H1 (cell line): ENCODE measurements at regions not wholly inside any gene's neighbourhood (a gene's known extent, or its start where the extent isn't known, plus 50 kb on each side); places are given as distances from the start of the nearest gene placed in this dataset.
A peak's percentile ranks its signal among the peaks of the same experiment; 100 is the strongest.

Experiments used
- CTCF ChIA-PET: fragments of 300-600 bp; sonication (Branson Sonifier 250); formaldehyde crosslinking; loops from one replicate; lab custom pipeline; 2021; ENCODE audit not compliant: partially characterized antibody; lab: Charles Lee
- POLR2A ChIA-PET: fragments of 300-600 bp; sonication (Branson Sonifier 250); formaldehyde crosslinking; loops from one replicate; lab custom pipeline; 2021; ENCODE audit warnings: inconsistent platforms; ENCODE audit not compliant: partially characterized antibody; lab: Charles Lee
- DNase-seq, 2 experiments: peaks; one replicate each; pipeline versions ENCODE4 v3.0.0 to v3.0.0-alpha.2; 2010 to 2022; ENCODE audit warnings: low spot score in 2 of 2, low read depth in 1 of 2, mixed read lengths in 1 of 2
- FAIRE-seq: peaks from 2 replicates; lab custom pipeline; 2011; peaks lifted over from hg19 to GRCh38; lab: Jason Lieb, UNC
- H2AFZ ChIP-seq: 2 replicates; pipeline ENCODE4 v1.8.1; 2012; ENCODE audit warnings: low read length, inconsistent platforms
- H2AK5ac ChIP-seq: 2 replicates; pipeline ENCODE4 v1.6.1; 2013; ENCODE audit warnings: low read depth, low read length
- H2BK120ac ChIP-seq: replicated peaks from 2 replicates; pipeline ENCODE3; 2013; ENCODE audit warnings: low read depth, low read length, inconsistent platforms
- H2BK12ac ChIP-seq: 2 replicates; pipeline ENCODE4 v1.6.1; 2013; ENCODE audit warnings: low read depth, low read length
- H2BK15ac ChIP-seq: 2 replicates; pipeline ENCODE4 v1.6.1; 2013; ENCODE audit warnings: low read length
- H2BK20ac ChIP-seq: 2 replicates; pipeline ENCODE4 v1.6.1; 2013; ENCODE audit warnings: low read length
- H2BK5ac ChIP-seq: 2 replicates; pipeline ENCODE4 v1.6.1; 2013; ENCODE audit warnings: low read depth, low read length
- H3K14ac ChIP-seq: 2 replicates; pipeline ENCODE4 v1.6.1; 2013; ENCODE audit warnings: inconsistent platforms; ENCODE audit not compliant: insufficient read length
- H3K18ac ChIP-seq: 2 replicates; pipeline ENCODE4 v1.6.1; 2013; ENCODE audit warnings: low read length; ENCODE audit errors: extremely low read depth
- H3K23ac ChIP-seq: 2 replicates; pipeline ENCODE4 v1.6.1; 2013; ENCODE audit warnings: inconsistent platforms; ENCODE audit not compliant: insufficient read length
- H3K23me2 ChIP-seq: 2 replicates; pipeline ENCODE4 v1.6.1; 2013; ENCODE audit warnings: low read depth, low read length
- H3K27ac ChIP-seq: 2 replicates; pipeline ENCODE4 v1.6.1; 2011; ENCODE audit warnings: low read depth, low read length, inconsistent platforms
- H3K27me3 ChIP-seq, 4 experiments: replicated peaks in 1 of 4; 1 replicate in 1 of 4; 2 replicates in 3 of 4; pipeline versions ENCODE4 v1.6.1 to v1.8.1; 2011 to 2013; ENCODE audit warnings: low read length in 3 of 4, mild to moderate bottlenecking in 3 of 4, inconsistent platforms in 2 of 4, mixed read lengths in 2 of 4, moderate library complexity in 1 of 4; ENCODE audit not compliant: control insufficient read depth in 3 of 4, insufficient read depth in 3 of 4; ENCODE audit errors: extremely low read depth in 1 of 4
- H3K36me3 ChIP-seq, 4 experiments: 2 replicates each; pipeline versions ENCODE4 v1.6.1 to v1.8.1; 2011 to 2013; ENCODE audit warnings: mild to moderate bottlenecking in 4 of 4, low read length in 3 of 4, moderate library complexity in 2 of 4, control low read depth in 1 of 4, inconsistent platforms in 1 of 4; ENCODE audit not compliant: insufficient read depth in 4 of 4, control insufficient read depth in 2 of 4
- H3K4ac ChIP-seq: replicated peaks from 2 replicates; pipeline ENCODE3; 2013; ENCODE audit warnings: low read length, low read depth, mixed read lengths, inconsistent platforms; ENCODE audit not compliant: insufficient read length
- H3K4me1 ChIP-seq, 4 experiments: replicated peaks in 1 of 4; 1 replicate in 1 of 4; 2 replicates in 3 of 4; pipeline versions ENCODE4 v1.6.1 to v1.8.1; 2011 to 2013; ENCODE audit warnings: low read length in 3 of 4, inconsistent platforms in 2 of 4, mixed read lengths in 1 of 4; ENCODE audit not compliant: insufficient read depth in 4 of 4, control insufficient read depth in 3 of 4
- H3K4me2 ChIP-seq, 2 experiments: 2 replicates each; pipeline versions ENCODE4 v1.6.1 to v1.8.1; 2011 to 2013; ENCODE audit warnings: low read depth in 2 of 2, low read length in 2 of 2, control low read depth in 1 of 2, inconsistent platforms in 1 of 2, mild to moderate bottlenecking in 1 of 2; ENCODE audit not compliant: insufficient read depth in 1 of 2
- H3K4me3 ChIP-seq, 4 experiments: fragments of 200-600, 300-600 bp in 1 of 4; sonication (generic), shearing (Covaris generic), sonication (Bioruptor Twin) in 1 of 4; 2 replicates each; pipeline versions ENCODE4 v1.5.1 to v1.8.1; 2011 to 2016; ENCODE audit warnings: low read length in 4 of 4, low read depth in 3 of 4, control low read depth in 2 of 4, inconsistent platforms in 2 of 4, mild to moderate bottlenecking in 2 of 4, mixed read lengths in 1 of 4, moderate library complexity in 1 of 4; ENCODE audit not compliant: insufficient read depth in 2 of 4; ENCODE audit errors: extremely low read depth in 1 of 4
- H3K56ac ChIP-seq: replicated peaks from 2 replicates; pipeline ENCODE3; 2013; ENCODE audit warnings: low read depth, mild to moderate bottlenecking, mixed read lengths, low read length, inconsistent platforms; ENCODE audit not compliant: insufficient read length
- H3K79me1 ChIP-seq: 2 replicates; pipeline ENCODE4 v1.6.1; 2013; ENCODE audit warnings: low read depth, low read length, control low read depth
- H3K79me2 ChIP-seq, 2 experiments: 2 replicates each; pipeline versions ENCODE4 v1.6.1 to v1.8.1; 2012 to 2013; ENCODE audit warnings: low read length in 2 of 2, mild to moderate bottlenecking in 2 of 2, inconsistent platforms in 1 of 2; ENCODE audit not compliant: insufficient read depth in 2 of 2, control insufficient read depth in 1 of 2
- H3K9ac ChIP-seq, 4 experiments: replicated peaks in 1 of 4; 1 replicate in 1 of 4; 2 replicates in 3 of 4; pipeline versions ENCODE4 v1.6.1 to v1.8.1; 2011 to 2013; ENCODE audit warnings: low read depth in 3 of 4, low read length in 3 of 4, control low read depth in 2 of 4, mild to moderate bottlenecking in 2 of 4, moderate library complexity in 2 of 4, inconsistent platforms in 1 of 4; ENCODE audit errors: extremely low read depth in 1 of 4
- H3K9me3 ChIP-seq, 2 experiments: 2 replicates each; pipeline versions ENCODE4 v1.6.1 to v1.8.1; 2012 to 2013; ENCODE audit warnings: mild to moderate bottlenecking in 2 of 2, moderate library complexity in 2 of 2, control low read depth in 1 of 2, inconsistent platforms in 1 of 2, low read depth in 1 of 2, low read length in 1 of 2, mixed read lengths in 1 of 2; ENCODE audit not compliant: insufficient read depth in 2 of 2
- H4K20me1 ChIP-seq, 2 experiments: replicated peaks in 1 of 2; 2 replicates each; pipeline versions ENCODE3 to v1.8.1; 2011 to 2013; ENCODE audit warnings: inconsistent platforms in 2 of 2, low read length in 2 of 2, mild to moderate bottlenecking in 1 of 2; ENCODE audit not compliant: insufficient read depth in 2 of 2, control insufficient read depth in 1 of 2
- H4K5ac ChIP-seq: 2 replicates; pipeline ENCODE4 v1.6.1; 2013; ENCODE audit warnings: low read length, low read depth, mixed read lengths, inconsistent platforms; ENCODE audit not compliant: insufficient read length
- H4K8ac ChIP-seq: 2 replicates; pipeline ENCODE4 v1.8.0; 2013; ENCODE audit warnings: mild to moderate bottlenecking, moderate library complexity, low read length, inconsistent platforms; ENCODE audit not compliant: insufficient read depth; ENCODE audit errors: extremely low read depth
- H4K91ac ChIP-seq: replicated peaks from 2 replicates; pipeline ENCODE3; 2013; ENCODE audit warnings: low read length, mixed read lengths, inconsistent platforms; ENCODE audit not compliant: insufficient read length
- ASH2L ChIP-seq: fragments of 200-600, 300-600 bp; sonication (generic); IDR thresholded peaks from one replicate; pipeline ENCODE4 v1.7.1; 2017; ENCODE audit warnings: low read length
- BACH1 ChIP-seq: IDR thresholded peaks from 2 replicates; pipeline ENCODE4 v1.6.1; 2012; ENCODE audit warnings: low read length, improper control_type of control experiment
- BCL11A ChIP-seq, 2 experiments: IDR thresholded peaks; one replicate each; pipeline ENCODE4 v1.6.1; 2011; ENCODE audit warnings: low read depth in 2 of 2, low read length in 2 of 2, mild to moderate bottlenecking in 2 of 2
- CEBPB ChIP-seq: IDR thresholded peaks from 2 replicates; pipeline ENCODE4 v1.6.1; 2012; ENCODE audit warnings: low read depth, low read length
- HDAC2 ChIP-seq, 2 experiments: fragments of 300-600 bp in 1 of 2; sonication (generic) in 1 of 2; IDR thresholded peaks; 2 replicates each; pipeline ENCODE4 v1.6.1; 2011 to 2012; ENCODE audit warnings: low read depth in 2 of 2, low read length in 2 of 2, mild to moderate bottlenecking in 2 of 2, moderate library complexity in 2 of 2, borderline replicate concordance in 1 of 2, inconsistent platforms in 1 of 2
- RBBP5 ChIP-seq: IDR thresholded peaks from 2 replicates; pipeline ENCODE4 v1.7.1; 2012; ENCODE audit warnings: low read depth, mild to moderate bottlenecking, inconsistent platforms, low read length, moderate library complexity, borderline replicate concordance
- SIRT6 ChIP-seq: IDR thresholded peaks from one replicate; pipeline ENCODE4 v1.7.1; 2012; ENCODE audit warnings: low read length, inconsistent platforms
- TAF7 ChIP-seq: optimal IDR thresholded peaks from 2 replicates; pipeline ENCODE3; 2011; ENCODE audit warnings: low read depth, mild to moderate bottlenecking, inconsistent platforms, low read length, moderate library complexity, borderline replicate concordance
- YY1 ChIP-seq: IDR thresholded peaks from 2 replicates; pipeline ENCODE4 v1.6.1; 2011; ENCODE audit warnings: low read depth, mild to moderate bottlenecking, low read length
- WGBS, 2 experiments: shearing (Covaris generic) in 1 of 2; methylation state at CpG; one replicate each; pipeline versions ENCODE4 v1.1.6 to v1.1.7; 2013 to 2015; ENCODE audit warnings: low lambda C conversion rate in 2 of 2, mixed read lengths in 2 of 2, inconsistent platforms in 1 of 2, low coverage in 1 of 2, missing lambda C conversion rate in 1 of 2; ENCODE audit not compliant: insufficient replicate concordance in 2 of 2, insufficient coverage in 1 of 2, insufficient read length in 1 of 2; ENCODE audit errors: extremely low coverage in 1 of 2, missing lambda C conversion rate in 1 of 2; 5-methylcytosine and 5-hydroxymethylcytosine counted together

- Histone ChIP-seq H3K4me3 (no peak overlapping the region), H2AK5ac (0 out of 2 replicates have a peak overlapping the region, but pooled peaks have one; percentile 26), H3K56ac (no peak overlapping the region), H3K14ac (no peak overlapping the region), H4K8ac (no peak overlapping the region), H3K9ac (no peak overlapping the region), H3K4me2 (no peak overlapping the region), H4K5ac (no peak overlapping the region), H3K18ac (no peak overlapping the region), H2BK20ac (no peak overlapping the region), H2AFZ (no peak overlapping the region), H3K4ac (no peak overlapping the region), H2BK5ac (no peak overlapping the region), H3K27me3 (no peaks in the 10 kb centered on the region), H2BK12ac (no peak overlapping the region), H3K4me1 (peaks cover 0 to 5% (median 3%) of the 10 kb centered on the region in 4 experiments; a peak in 3 of 7 replicates), H2BK120ac (no peak overlapping the region), H4K20me1 (no peaks in the 10 kb centered on the region), H3K79me1 (no peaks in the 10 kb centered on the region), H3K27ac (no peak overlapping the region), H3K79me2 (no peaks in the 10 kb centered on the region), H3K36me3 (no peaks in the 10 kb centered on the region), H3K9me3 (no peaks in the 10 kb centered on the region), H3K23me2 (no peaks in the 10 kb centered on the region), H4K91ac (no peak overlapping the region), H2BK15ac (no peak overlapping the region), H3K23ac (no peak overlapping the region)
- CTCF ChIA-PET, result no interaction called here
- 90% methylated on average over 1 of the region's 1 CpG; no CpG with 5 or more reads in 1 of the 2 experiments for WGBS, 2 experiments
- FAIRE-seq (no peak), DNase-seq (no peak)
- TF ChIP-seq HDAC2 (IDR thresholded peaks at IDR 0.05; ENCODE audit: borderline replicate concordance in 1 of 2, low read depth in 2 of 2, low read length in 2 of 2), result no peak
- no peak for TF ChIP-seq CEBPB
- TF ChIP-seq YY1, result no peak
- TF ChIP-seq BACH1, result no peak
- no peak for TF ChIP-seq RBBP5
- no peak for TF ChIP-seq BCL11A (IDR thresholded peaks at IDR 0.05; ENCODE audit: low read depth in 2 of 2, low read length in 2 of 2)
- TF ChIP-seq SIRT6, result no peak
- no peak for TF ChIP-seq ASH2L
- TF ChIP-seq TAF7, result no peak
- POLR2A ChIA-PET, result no interaction called here
These were observed 334.1 kb upstream of the RAB6C start for GRCh38 chr2:129645335-129645734.
